ENCODE measurements at regions not wholly inside any gene's neighbourhood (a gene's known extent, or its start where the extent isn't known, plus 50 kb on each side); places are given as distances from the start of the nearest gene placed in this dataset.

DNA sequence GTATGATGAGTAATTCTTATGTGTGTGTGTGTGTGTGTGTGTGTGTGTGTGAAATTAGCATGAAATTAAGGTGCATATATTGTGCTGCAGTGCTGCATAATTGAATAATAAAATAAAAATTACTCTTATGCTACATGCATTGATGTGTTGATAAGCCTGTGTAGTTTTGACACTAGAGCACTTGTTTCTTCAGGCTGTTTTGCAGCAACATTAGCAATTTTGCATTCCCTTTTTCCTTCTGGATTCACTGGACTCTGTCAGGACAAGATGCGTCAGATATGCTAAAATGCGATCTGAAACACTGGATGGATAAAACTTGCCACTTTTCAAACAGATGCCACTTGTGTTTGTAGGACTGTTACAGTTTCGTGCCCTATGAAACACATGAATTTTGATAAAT is 175.4 kb upstream of the ATP6AP2 start:
- Histone ChIP-seq H4K20me1 (ENCODE audit: insufficient read depth) (no peaks in the 10 kb centered on the region), H3K4me3 (ENCODE audit: low read length) (no peak overlapping the region), H3K9ac (ENCODE audit: low read length) (no peak overlapping the region), H3K36me3 (ENCODE audit: insufficient read depth, low read length) (no peaks in the 10 kb centered on the region), H3K4me2 (ENCODE audit: low read length) (no peak overlapping the region), H3K27me3 (ENCODE audit: insufficient read depth, low read depth, low read length) (no peaks in the 10 kb centered on the region), H3K9me2 (ENCODE audit: insufficient read depth, low read length) (no peaks in the 10 kb centered on the region), H3K9me3 (ENCODE audit: low read length) (no peaks in the 10 kb centered on the region), H2AFZ (ENCODE audit: low read depth, low read length) (no peak overlapping the region), H3K79me2 (replicated peaks; ENCODE audit: insufficient read depth, low read length) (no peaks in the 10 kb centered on the region), H3F3A (ENCODE audit: insufficient read depth, low read length, poor library complexity, severe bottlenecking) (no peaks in the 10 kb centered on the region), H3K27ac (ENCODE audit: low read length) (no peak overlapping the region)
- TF ChIP-seq POLR2AphosphoS5 (IDR thresholded peaks at IDR 0.05): no peak
- no peak for TF ChIP-seq EZH2 (IDR thresholded peaks at IDR 0.05; ENCODE audit: borderline replicate concordance, insufficient read depth, low read length, poor library complexity, severe bottlenecking)
- no peak for TF ChIP-seq TAF1 (IDR thresholded peaks at IDR 0.05; ENCODE audit: low read depth)
- no peak for TF ChIP-seq SMC3 (conservative IDR thresholded peaks at IDR 0.05; ENCODE audit: poor library complexity)
- TF ChIP-seq, protein P1, sequence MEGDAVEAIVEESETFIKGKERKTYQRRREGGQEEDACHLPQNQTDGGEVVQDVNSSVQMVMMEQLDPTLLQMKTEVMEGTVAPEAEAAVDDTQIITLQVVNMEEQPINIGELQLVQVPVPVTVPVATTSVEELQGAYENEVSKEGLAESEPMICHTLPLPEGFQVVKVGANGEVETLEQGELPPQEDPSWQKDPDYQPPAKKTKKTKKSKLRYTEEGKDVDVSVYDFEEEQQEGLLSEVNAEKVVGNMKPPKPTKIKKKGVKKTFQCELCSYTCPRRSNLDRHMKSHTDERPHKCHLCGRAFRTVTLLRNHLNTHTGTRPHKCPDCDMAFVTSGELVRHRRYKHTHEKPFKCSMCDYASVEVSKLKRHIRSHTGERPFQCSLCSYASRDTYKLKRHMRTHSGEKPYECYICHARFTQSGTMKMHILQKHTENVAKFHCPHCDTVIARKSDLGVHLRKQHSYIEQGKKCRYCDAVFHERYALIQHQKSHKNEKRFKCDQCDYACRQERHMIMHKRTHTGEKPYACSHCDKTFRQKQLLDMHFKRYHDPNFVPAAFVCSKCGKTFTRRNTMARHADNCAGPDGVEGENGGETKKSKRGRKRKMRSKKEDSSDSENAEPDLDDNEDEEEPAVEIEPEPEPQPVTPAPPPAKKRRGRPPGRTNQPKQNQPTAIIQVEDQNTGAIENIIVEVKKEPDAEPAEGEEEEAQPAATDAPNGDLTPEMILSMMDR (IDR thresholded peaks at IDR 0.05; ENCODE audit: poor library complexity, severe bottlenecking): no peak
- no peak for TF ChIP-seq MXI1 (conservative IDR thresholded peaks at IDR 0.05; ENCODE audit: poor library complexity, severe bottlenecking)

DNA sequence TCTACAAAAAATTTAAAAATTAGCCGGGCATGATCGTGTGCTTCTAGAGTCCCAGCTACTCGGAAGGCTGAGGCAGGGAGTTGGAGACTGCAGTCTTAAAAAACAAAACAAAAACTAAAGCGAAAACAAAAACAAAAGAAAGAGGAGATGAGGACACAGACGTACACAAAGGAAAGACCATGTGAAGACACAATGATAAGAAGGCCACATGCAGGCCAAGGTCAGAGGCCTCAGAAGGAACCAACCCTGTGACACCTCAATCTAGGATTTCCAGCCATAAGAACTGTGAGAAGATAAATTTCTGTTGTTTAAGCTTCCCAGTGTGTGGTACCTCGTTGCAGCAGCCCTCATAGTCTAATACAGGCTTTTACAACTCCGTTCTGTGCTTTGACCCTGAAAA is 177.0 kb upstream of the ATP6AP2 start:
- Histone ChIP-seq H3F3A (ENCODE audit: insufficient read depth, low read length, poor library complexity, severe bottlenecking) (no peaks in the 10 kb centered on the region), H3K79me2 (replicated peaks; ENCODE audit: insufficient read depth, low read length) (no peaks in the 10 kb centered on the region), H3K4me3 (ENCODE audit: low read length) (no peak overlapping the region), H4K20me1 (ENCODE audit: insufficient read depth) (no peaks in the 10 kb centered on the region), H3K27ac (ENCODE audit: low read length) (no peak overlapping the region), H2AFZ (ENCODE audit: low read depth, low read length) (no peak overlapping the region), H3K4me2 (ENCODE audit: low read length) (no peak overlapping the region), H3K36me3 (ENCODE audit: insufficient read depth, low read length) (no peaks in the 10 kb centered on the region), H3K9me2 (ENCODE audit: insufficient read depth, low read length) (no peaks in the 10 kb centered on the region), H3K9ac (ENCODE audit: low read length) (no peak overlapping the region), H3K27me3 (ENCODE audit: insufficient read depth, low read depth, low read length) (no peaks in the 10 kb centered on the region), H3K9me3 (ENCODE audit: low read length) (no peaks in the 10 kb centered on the region)
- no peak for TF ChIP-seq EZH2 (IDR thresholded peaks at IDR 0.05; ENCODE audit: borderline replicate concordance, insufficient read depth, low read length, poor library complexity, severe bottlenecking)
- TF ChIP-seq TAF1 (IDR thresholded peaks at IDR 0.05; ENCODE audit: low read depth): no peak
- TF ChIP-seq POLR2AphosphoS5 (IDR thresholded peaks at IDR 0.05): no peak
- TF ChIP-seq, protein P2, sequence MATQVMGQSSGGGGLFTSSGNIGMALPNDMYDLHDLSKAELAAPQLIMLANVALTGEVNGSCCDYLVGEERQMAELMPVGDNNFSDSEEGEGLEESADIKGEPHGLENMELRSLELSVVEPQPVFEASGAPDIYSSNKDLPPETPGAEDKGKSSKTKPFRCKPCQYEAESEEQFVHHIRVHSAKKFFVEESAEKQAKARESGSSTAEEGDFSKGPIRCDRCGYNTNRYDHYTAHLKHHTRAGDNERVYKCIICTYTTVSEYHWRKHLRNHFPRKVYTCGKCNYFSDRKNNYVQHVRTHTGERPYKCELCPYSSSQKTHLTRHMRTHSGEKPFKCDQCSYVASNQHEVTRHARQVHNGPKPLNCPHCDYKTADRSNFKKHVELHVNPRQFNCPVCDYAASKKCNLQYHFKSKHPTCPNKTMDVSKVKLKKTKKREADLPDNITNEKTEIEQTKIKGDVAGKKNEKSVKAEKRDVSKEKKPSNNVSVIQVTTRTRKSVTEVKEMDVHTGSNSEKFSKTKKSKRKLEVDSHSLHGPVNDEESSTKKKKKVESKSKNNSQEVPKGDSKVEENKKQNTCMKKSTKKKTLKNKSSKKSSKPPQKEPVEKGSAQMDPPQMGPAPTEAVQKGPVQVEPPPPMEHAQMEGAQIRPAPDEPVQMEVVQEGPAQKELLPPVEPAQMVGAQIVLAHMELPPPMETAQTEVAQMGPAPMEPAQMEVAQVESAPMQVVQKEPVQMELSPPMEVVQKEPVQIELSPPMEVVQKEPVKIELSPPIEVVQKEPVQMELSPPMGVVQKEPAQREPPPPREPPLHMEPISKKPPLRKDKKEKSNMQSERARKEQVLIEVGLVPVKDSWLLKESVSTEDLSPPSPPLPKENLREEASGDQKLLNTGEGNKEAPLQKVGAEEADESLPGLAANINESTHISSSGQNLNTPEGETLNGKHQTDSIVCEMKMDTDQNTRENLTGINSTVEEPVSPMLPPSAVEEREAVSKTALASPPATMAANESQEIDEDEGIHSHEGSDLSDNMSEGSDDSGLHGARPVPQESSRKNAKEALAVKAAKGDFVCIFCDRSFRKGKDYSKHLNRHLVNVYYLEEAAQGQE (IDR thresholded peaks at IDR 0.05; ENCODE audit: borderline replicate concordance): no peak
- no peak for TF ChIP-seq MXI1 (conservative IDR thresholded peaks at IDR 0.05; ENCODE audit: poor library complexity, severe bottlenecking)
- no peak for TF ChIP-seq EP300 (conservative IDR thresholded peaks at IDR 0.05; ENCODE audit: poor library complexity, severe bottlenecking)

Measured in neural cell (in vitro differentiated cells).